Neural cell (in vitro differentiated cells): ENCODE measurements at regions not wholly inside any gene's neighbourhood (a gene's known extent, or its start where the extent isn't known, plus 50 kb on each side); places are given as distances from the start of the nearest gene placed in this dataset.

Experiments used
- CTCF ChIP-seq: fragments of 450-650 bp; IDR thresholded peaks from 2 replicates; pipeline ENCODE4 v1.5.1; 2014; ENCODE audit warnings: antibody characterized with exemption, mild to moderate bottlenecking, moderate library complexity; ENCODE audit not compliant: poor library complexity, severe bottlenecking
- EZH2 ChIP-seq: fragments of 200-600, 300-800 bp; shearing (Covaris generic), sonication (generic); IDR thresholded peaks from 2 replicates; pipeline ENCODE4 v1.6.1; 2014; ENCODE audit warnings: antibody characterized with exemption, low read length, borderline replicate concordance, mild to moderate bottlenecking; ENCODE audit not compliant: insufficient read depth, poor library complexity, severe bottlenecking

GRCh38 chr18:24630346-24630880 is 170.0 kb downstream of the HRH4 start:
- TF ChIP-seq EZH2 (no peak), CTCF (no peak)
